SK-N-SH treated with all-trans-retinoic acid at 6 μM for 48 hours (cell line): ENCODE measurements at regions not wholly inside any gene's neighbourhood (a gene's known extent, or its start where the extent isn't known, plus 50 kb on each side); places are given as distances from the start of the nearest gene placed in this dataset.

Experiments used
- ARNTL ChIP-seq: fragments of 450-650 bp; formaldehyde crosslinking; IDR thresholded peaks from 2 replicates; pipeline ENCODE4 v1.5.0; 2020; ENCODE audit warnings: low read depth, mild to moderate bottlenecking, moderate library complexity, borderline replicate concordance
- GLIS3 ChIP-seq: fragments of 250-450 bp; sonication (Bioruptor Pico); IDR thresholded peaks from 2 replicates; pipeline ENCODE4 v1.5.0; 2020; ENCODE audit warnings: mild to moderate bottlenecking, moderate library complexity
- ISL1 ChIP-seq: fragments of 250-450 bp; sonication (Bioruptor Pico); IDR thresholded peaks from 2 replicates; pipeline ENCODE4 v2.1.2; 2022; ENCODE audit warnings: mild to moderate bottlenecking, moderate library complexity
- SNAI2 ChIP-seq: fragments of 250-450 bp; sonication (Bioruptor Pico); IDR thresholded peaks from 2 replicates; pipeline ENCODE4 v1.5.0; 2020; ENCODE audit warnings: mild to moderate bottlenecking, moderate library complexity
- ZC3H10 ChIP-seq: fragments of 250-450 bp; sonication (Bioruptor Pico); IDR thresholded peaks from 2 replicates; pipeline ENCODE4 v1.5.1; 2021; ENCODE audit warnings: mild to moderate bottlenecking, moderate library complexity
- ZFP30 ChIP-seq: fragments of 450-650 bp; formaldehyde crosslinking; IDR thresholded peaks from 2 replicates; pipeline ENCODE4 v1.5.0; 2022; ENCODE audit warnings: mild to moderate bottlenecking, moderate library complexity
- ZNF565 ChIP-seq: fragments of 450-650 bp; formaldehyde crosslinking; conservative IDR thresholded peaks from 2 replicates; pipeline ENCODE4 v1.5.0; 2020; ENCODE audit warnings: low read depth, mild to moderate bottlenecking, moderate library complexity
- ZNF8 ChIP-seq: fragments of 450-650 bp; formaldehyde crosslinking; IDR thresholded peaks from 2 replicates; pipeline ENCODE4 v1.5.0; 2020; ENCODE audit warnings: mild to moderate bottlenecking, moderate library complexity

GRCh38 chr11:98871690-98872089 is 149.1 kb upstream of the CNTN5 start:
- TF ChIP-seq ARNTL (CRISPR knock-in tag) (no peak), ZNF8 (CRISPR knock-in tag) (no peak), ZFP30 (CRISPR knock-in tag) (no peak), ZC3H10 (CRISPR knock-in tag) (no peak), SNAI2 (CRISPR knock-in tag) (no peak), GLIS3 (CRISPR knock-in tag) (no peak), ISL1 (CRISPR knock-in tag) (no peak), ZNF565 (CRISPR knock-in tag) (no peak)
